ENCODE measurements at regions not wholly inside any gene's neighbourhood (a gene's known extent, or its start where the extent isn't known, plus 50 kb on each side); places are given as distances from the start of the nearest gene placed in this dataset.
"Not testable (repeated sequence)": the region's sequence is repeated elsewhere in the genome, so short reads cannot be mapped to it uniquely, and the experiment has no call there.

GRCh38 chrX:150231368-150231767 is 131.7 kb upstream of the MAMLD1 start:
- TF ChIP-seq CTCF (conservative IDR thresholded peaks at IDR 0.05; ENCODE audit: low read depth, low read length); EZH2phosphoT487 (IDR thresholded peaks at IDR 0.05; ENCODE audit: borderline replicate concordance, low read length): not testable (repeated sequence)

All from PC-3 (cell line).